ENCODE measurements at regions not wholly inside any gene's neighbourhood (a gene's known extent, or its start where the extent isn't known, plus 50 kb on each side); places are given as distances from the start of the nearest gene placed in this dataset.

DNA sequence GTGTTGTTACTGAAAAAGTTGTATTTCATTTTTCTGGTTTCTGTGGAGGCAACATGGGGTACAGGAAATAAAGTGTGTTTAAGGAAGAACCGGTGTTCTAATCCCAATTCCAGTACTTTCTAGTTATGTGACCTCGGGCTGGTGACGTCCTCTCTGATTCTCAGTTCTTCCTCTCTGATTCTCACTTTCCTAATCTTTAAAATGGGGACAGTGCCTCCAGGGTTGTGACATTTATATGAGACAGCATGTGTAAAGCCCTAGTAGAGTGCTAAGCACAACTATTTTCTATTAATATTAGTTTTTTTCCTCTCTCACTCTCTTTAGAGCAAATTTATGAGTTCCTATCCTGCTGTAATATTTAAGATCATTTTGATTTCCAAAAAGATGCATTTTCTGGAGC, 50.9 kb upstream of the PTPDC1 start:
- TF ChIP-seq, protein P1, sequence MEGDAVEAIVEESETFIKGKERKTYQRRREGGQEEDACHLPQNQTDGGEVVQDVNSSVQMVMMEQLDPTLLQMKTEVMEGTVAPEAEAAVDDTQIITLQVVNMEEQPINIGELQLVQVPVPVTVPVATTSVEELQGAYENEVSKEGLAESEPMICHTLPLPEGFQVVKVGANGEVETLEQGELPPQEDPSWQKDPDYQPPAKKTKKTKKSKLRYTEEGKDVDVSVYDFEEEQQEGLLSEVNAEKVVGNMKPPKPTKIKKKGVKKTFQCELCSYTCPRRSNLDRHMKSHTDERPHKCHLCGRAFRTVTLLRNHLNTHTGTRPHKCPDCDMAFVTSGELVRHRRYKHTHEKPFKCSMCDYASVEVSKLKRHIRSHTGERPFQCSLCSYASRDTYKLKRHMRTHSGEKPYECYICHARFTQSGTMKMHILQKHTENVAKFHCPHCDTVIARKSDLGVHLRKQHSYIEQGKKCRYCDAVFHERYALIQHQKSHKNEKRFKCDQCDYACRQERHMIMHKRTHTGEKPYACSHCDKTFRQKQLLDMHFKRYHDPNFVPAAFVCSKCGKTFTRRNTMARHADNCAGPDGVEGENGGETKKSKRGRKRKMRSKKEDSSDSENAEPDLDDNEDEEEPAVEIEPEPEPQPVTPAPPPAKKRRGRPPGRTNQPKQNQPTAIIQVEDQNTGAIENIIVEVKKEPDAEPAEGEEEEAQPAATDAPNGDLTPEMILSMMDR (IDR thresholded peaks at IDR 0.05): no peak
- TF ChIP-seq EZH2 (IDR thresholded peaks at IDR 0.05; ENCODE audit: borderline replicate concordance, insufficient read depth, low read depth, low read length, poor library complexity, severe bottlenecking): no peak

Measured in B cell (primary cell).